Sigmoid colon (tissue), 4 donors: ENCODE measurements at regions not wholly inside any gene's neighbourhood (a gene's known extent, or its start where the extent isn't known, plus 50 kb on each side); places are given as distances from the start of the nearest gene placed in this dataset.

ENCODE experiments used
- CTCF ChIP-seq, 4 experiments: fragments of 450-650 bp in 3 of 4; fragments of 200-600 bp in 1 of 4; IDR thresholded peaks; one replicate each; pipeline ENCODE4 v1.5.1; 2016 to 2019; ENCODE audit warnings: antibody characterized with exemption in 4 of 4, mild to moderate bottlenecking in 3 of 4, moderate library complexity in 2 of 4
- POLR2AphosphoS5 ChIP-seq, 4 donors: sonication (generic); formaldehyde crosslinking; IDR thresholded peaks; one replicate each; pipeline ENCODE4 v1.6.1; 2017; ENCODE audit warnings: antibody characterized with exemption in 4 of 4

- TF ChIP-seq CTCF (IDR thresholded peaks at IDR 0.05) (no peak), POLR2AphosphoS5 (IDR thresholded peaks at IDR 0.05) (no peak)
These were observed 260.5 kb upstream of the TLE3 start for GRCh38 chr15:70358011-70358819.
